HT-29 (cell line): ENCODE measurements at regions not wholly inside any gene's neighbourhood (a gene's known extent, or its start where the extent isn't known, plus 50 kb on each side); places are given as distances from the start of the nearest gene placed in this dataset.
A peak's percentile ranks its signal among the peaks of the same experiment; 100 is the strongest.

ENCODE experiments used
- DNase-seq: peaks from one replicate; pipeline ENCODE4 v3.0.0-alpha.2; 2015; ENCODE audit warnings: low spot score

DNA sequence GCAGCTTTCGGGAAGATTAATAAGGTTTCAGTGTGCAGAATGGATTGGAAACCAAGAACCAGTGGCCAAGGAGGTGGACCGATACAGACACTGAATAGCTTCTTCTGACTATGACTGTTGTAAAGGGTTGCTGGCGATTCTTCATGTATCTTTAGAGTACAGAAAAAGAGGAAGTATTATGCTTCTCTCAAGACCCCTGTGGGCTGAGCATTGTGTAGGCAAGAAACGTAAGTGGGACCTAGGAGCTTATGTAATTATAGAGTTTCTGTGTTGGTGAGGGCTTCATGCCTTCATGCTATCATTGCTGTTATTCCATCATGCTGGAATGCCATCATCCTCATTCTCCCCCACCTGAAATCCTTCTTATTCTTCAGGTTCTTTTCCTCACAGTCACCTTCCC is 105.4 kb upstream of the AKIRIN2 start:
- no peak for DNase-seq

DNA sequence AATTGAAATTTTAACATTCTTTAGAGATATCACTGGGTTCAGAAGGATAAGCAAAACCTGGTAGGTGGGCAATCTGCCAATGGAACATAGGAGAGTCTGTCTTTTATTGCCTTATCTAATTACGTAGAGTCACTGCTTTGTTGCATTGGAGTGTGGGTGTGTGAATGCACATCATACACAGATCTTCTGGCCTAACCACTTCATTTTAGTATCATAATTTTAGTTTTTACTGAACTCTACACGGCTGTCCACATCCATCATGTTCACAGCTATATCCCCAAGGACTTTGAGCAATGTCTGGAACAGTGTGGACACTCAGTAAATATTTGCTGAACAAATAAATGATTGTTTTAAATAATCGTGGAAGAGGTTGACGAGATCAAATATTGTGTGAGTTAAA is 104.6 kb upstream of the AKIRIN2 start:
- no peak for DNase-seq

DNA sequence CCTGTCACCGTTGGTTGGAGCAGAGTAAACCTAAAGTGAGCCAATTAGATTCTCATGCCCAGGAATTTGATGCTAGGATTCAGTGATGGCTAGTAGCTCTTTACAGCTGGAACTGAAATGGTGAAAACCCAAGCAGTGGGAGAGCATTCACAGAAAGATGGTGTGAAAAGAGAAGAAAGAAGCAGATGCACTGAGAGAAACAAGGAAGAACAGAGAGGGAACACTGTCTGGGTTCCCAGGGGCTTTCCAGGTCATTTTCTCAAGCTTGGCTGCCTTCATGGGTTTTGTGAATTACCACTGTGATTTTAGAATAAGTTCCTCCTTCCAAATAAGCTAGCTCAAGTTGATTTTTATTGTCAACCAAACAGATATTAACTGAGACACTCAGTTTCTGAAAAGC is 104.1 kb upstream of the AKIRIN2 start:
- no peak for DNase-seq

DNA sequence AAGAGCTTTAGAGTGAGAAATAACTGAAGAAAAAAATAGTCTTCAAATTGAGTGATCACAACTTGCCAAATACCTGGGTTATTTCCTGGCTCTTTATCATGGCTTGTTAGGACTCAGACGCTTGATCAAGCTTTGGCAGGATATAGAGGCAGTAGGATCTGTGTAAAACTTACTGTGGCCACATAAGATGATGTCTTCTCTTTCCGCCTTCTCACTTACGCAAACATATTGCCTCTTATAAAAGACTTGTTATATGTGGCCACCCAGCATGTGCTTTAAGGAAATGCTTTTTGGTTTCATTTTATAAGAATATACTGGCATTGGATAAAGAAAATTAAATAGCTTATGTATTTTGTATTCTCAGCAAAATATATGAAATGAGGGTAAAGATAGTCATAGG is 101.8 kb upstream of the AKIRIN2 start:
- no peak for DNase-seq

GRCh38 chr6:87799651-87800050 is 97.6 kb upstream of the AKIRIN2 start:
- DNase-seq: no peak

DNA sequence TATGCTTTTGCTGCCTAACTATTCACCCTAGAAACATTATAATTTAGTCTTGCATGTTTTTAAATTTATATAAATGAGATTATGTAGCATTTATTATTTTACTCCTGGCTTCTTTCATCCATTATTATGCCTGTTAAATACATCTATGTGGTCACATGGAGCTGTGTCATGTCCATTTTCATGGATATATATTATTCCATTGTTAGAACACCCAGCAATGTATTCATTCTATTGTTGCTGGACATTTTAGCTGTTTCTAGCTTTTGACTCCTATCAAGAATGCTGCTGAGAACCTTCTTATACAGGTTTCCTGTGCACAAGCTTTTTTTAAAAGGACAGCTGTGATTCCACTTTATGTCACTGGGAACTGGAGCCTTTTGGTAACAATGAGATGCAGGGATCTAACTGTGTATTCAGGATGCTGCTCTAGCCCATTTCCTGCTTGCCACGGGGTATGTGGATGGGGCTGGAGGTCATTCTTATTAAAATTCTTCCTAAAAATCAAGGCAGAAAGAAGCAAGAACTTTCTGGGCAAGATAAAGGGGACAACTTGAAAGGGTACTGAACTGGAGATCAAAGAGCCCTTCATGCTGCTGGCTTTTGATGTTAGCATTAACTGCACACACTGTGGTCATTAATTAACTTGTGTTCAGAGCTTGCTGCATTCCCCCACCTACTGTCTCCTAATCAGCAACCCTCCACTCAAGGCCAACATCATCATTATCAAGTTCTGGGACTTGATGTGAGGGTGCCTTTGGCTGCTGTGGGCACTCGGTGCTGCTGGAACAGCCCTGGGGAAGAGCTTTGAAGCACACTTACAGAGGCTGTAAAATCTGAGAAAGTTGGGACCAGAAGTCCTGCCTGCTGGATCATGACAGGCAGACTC is 96.6 kb upstream of the AKIRIN2 start:
- DNase-seq: no peak

GRCh38 chr6:87794922-87795885 is 93.2 kb upstream of the AKIRIN2 start:
- DNase-seq: no peak

DNA sequence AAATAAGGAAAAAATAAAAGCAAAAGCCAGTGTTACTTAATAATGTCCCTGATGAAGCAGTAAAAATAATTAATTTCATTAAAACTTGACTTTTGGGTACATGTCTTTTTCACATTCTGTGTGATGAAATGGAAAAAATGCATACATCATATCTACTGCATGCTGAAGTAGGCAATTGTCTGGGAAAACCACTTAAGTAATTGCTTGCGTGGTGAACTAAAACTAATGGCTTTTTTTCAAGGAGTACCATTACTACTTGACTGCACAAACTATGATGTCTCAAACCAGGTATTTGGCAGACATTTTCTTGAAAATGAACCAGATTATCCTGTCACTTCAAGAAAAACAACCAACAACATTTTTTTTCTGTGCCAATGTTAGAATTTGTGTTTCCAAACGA is 91.3 kb upstream of the AKIRIN2 start:
- DNase-seq: no peak

- DNase-seq: no peak
Measured at GRCh38 chr6:87791982-87792381, 89.9 kb upstream of the AKIRIN2 start.

DNA sequence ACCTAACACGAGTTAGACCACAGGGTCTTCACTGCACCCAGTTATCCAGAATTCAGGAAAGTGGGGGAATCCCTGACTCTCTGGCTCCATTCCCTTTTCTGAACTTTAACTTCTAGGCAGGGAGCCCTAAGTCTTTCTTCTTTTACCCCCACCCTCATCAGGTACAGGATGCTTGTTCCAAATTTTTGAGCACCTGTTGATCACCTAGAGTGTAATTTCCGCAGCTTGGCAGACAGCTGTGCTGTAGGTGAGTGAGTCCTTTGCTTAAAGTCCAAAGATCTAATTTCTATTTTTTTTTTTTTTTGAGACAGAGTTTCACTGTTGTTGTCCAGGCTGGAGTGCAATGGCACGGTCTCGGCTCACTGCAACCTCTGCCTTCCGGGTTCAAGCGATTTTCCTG is 89.5 kb upstream of the AKIRIN2 start:
- DNase-seq: no peak

DNA sequence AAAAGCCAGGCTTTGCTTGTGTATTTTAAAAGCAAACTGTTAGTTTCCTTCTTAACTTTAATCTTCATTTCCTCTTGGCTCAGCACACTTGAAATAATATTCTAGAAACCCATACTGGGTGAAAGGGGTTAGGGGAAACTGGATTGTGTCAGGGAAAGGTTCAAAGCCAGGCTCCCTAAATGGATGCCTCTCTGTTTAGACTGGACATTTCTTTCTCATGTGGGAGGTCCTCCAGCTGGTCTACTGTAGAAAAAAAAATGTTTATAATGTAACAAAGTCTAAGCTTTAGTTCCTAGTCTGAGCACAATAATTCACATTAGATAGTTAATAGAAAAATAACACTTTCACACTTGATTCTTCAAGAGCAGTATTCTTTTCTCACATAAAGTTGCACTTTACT is 89.0 kb upstream of the AKIRIN2 start:
- no peak for DNase-seq

- no peak for DNase-seq
Measured at GRCh38 chr6:87789900-87790290, 87.9 kb upstream of the AKIRIN2 start.

DNA sequence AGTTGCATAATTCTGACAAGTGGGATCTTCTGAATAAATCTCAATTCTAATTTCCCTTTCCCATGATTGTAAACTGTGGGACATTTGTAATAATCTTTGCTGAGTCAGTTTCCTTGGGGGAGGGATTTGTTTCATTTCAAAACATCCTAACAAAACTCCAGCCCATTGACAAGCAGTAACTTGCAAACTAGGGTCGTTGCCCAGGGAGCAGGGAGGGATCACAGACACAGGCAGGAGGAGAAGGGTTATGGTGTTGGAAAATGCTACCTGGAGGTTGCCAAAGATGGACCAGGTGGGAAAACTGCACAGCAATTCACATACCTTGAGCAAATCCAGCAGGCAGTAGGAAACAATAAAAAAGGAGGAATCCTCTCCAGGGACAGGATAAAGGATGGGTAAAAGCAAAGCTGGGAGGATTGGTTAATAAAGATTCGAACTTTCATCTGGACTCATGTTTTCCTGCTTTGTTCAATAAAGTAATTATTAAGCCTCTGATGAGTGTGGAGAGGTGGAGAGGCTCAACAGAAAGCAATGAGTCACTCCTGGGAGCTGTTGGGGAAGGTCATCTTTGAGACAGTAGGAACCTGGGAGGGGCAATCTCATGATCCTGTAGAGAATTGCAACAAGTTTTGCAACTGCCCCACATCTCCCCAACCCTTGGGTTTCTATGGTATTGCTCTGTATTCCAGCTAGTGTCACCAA is 87.3 kb upstream of the AKIRIN2 start:
- DNase-seq: peak; percentile 32

- no peak for DNase-seq
Measured at GRCh38 chr6:87788141-87788540, 86.1 kb upstream of the AKIRIN2 start.

GRCh38 chr6:87785229-87785862 is 83.3 kb upstream of the AKIRIN2 start:
- no peak for DNase-seq

GRCh38 chr6:87784690-87785089 is 82.7 kb upstream of the AKIRIN2 start:
- DNase-seq: no peak

- DNase-seq: no peak
Measured at GRCh38 chr6:87784051-87784450, 82.0 kb upstream of the AKIRIN2 start.

- no peak for DNase-seq
Measured at GRCh38 chr6:87779542-87779941, 77.5 kb upstream of the AKIRIN2 start.

GRCh38 chr6:87772597-87773530 is 70.8 kb upstream of the AKIRIN2 start:
- no peak for DNase-seq

DNA sequence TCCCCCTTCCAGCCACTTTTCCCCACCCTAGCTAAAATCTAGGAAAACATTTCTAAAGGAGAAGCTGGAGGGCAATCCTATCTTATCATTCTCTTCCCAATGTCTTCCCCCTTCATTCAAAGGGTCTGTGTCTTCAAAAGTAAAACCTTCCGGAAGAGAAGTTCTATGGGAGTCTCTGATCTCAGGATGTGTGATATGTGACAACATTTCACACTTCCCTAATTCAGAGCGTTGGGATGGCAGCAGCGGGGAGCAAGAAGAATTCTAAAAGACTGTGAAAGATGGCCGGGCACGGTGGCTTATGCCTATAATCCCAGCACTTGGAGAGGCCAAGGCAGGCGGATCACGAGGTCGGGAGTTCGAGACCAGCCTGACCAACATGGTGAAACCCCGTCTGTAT is 65.4 kb upstream of the AKIRIN2 start:
- no peak for DNase-seq
